OCI-LY1 (cell line): ENCODE measurements at regions not wholly inside any gene's neighbourhood (a gene's known extent, or its start where the extent isn't known, plus 50 kb on each side); places are given as distances from the start of the nearest gene placed in this dataset.

Experiments
- EZH2 ChIP-seq: fragments of 200-600 bp; sonication (generic), shearing (Covaris generic); IDR thresholded peaks from 2 replicates; pipeline ENCODE4 v1.8.0; 2017; ENCODE audit warnings: borderline replicate concordance, mixed run types, mild to moderate bottlenecking, antibody characterized with exemption, low read length, moderate library complexity, mixed read lengths
- TF ChIP-seq, protein P1 (sequence below): fragments of 200-600 bp; sonication (generic), shearing (Covaris generic); IDR thresholded peaks from 2 replicates; pipeline ENCODE4 v1.5.1; 2017; ENCODE audit warnings: mild to moderate bottlenecking, antibody characterized with exemption, low read length, moderate library complexity, mixed read lengths

DNA sequence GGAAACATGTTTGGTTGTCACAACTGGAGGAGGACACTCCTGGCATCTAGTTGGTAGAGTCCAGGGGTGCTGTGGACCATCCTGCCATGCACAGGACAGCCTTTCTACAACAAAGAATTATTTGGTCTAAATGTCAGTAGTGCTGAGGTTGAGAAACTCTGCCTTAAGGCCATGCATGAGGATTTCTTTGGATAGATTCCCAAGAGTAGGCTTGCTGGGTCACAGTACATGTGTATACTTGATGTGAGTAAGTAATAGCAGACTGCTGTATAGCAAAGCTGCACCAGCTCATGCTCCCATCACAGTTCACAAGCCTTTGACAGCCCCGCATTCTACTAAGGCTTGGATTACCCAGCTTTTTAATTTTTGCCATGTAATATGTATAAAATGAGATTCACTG, 151.3 kb downstream of the MFSD1 start:
- no peak for TF ChIP-seq EZH2
- TF ChIP-seq, protein P1, sequence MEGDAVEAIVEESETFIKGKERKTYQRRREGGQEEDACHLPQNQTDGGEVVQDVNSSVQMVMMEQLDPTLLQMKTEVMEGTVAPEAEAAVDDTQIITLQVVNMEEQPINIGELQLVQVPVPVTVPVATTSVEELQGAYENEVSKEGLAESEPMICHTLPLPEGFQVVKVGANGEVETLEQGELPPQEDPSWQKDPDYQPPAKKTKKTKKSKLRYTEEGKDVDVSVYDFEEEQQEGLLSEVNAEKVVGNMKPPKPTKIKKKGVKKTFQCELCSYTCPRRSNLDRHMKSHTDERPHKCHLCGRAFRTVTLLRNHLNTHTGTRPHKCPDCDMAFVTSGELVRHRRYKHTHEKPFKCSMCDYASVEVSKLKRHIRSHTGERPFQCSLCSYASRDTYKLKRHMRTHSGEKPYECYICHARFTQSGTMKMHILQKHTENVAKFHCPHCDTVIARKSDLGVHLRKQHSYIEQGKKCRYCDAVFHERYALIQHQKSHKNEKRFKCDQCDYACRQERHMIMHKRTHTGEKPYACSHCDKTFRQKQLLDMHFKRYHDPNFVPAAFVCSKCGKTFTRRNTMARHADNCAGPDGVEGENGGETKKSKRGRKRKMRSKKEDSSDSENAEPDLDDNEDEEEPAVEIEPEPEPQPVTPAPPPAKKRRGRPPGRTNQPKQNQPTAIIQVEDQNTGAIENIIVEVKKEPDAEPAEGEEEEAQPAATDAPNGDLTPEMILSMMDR, result no peak
